ENCODE measurements at regions not wholly inside any gene's neighbourhood (a gene's known extent, or its start where the extent isn't known, plus 50 kb on each side); places are given as distances from the start of the nearest gene placed in this dataset.

DNA sequence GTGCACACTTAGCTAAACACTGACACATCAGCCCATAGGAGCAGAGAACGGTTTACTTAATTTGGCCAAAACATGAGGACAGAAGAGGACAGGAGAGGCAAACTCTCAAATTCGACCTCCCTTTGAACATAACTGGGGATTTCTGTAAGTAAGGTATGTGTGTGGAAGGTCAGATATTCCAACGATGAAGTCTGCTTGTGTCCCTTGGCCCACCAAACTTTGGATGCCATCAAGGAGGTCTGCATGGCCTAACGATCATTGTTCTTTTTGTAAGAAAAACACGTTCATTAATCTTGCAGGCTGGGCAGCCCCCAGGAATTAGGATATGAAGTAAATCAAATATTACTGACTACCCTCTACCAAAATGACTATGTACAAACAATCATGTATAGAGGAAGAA, 908.5 kb upstream of the ATXN7L3B start:
- H3K27me3 ChIP-seq (replicated peaks in 1 of 4; ENCODE audit: control insufficient read depth in 3 of 4, extremely low read depth in 1 of 4, insufficient read depth in 3 of 4, low read length in 3 of 4) = no peaks in the 10 kb centered on the region
- H4K8ac ChIP-seq (ENCODE audit: extremely low read depth, insufficient read depth, low read length) = no peak overlapping the region
- H3K79me1 ChIP-seq (ENCODE audit: low read depth, low read length) = no peaks in the 10 kb centered on the region
- FAIRE-seq (no peak), DNase-seq (ENCODE audit: low read depth in 1 of 2, low spot score in 2 of 2) (no peak)
- H2AK5ac ChIP-seq (ENCODE audit: low read depth, low read length) = no peak overlapping the region
- no peaks in the 10 kb centered on the region for H3K36me3 ChIP-seq (ENCODE audit: control insufficient read depth in 2 of 4, insufficient read depth in 4 of 4, low read length in 3 of 4)
- no peak overlapping the region for H4K91ac ChIP-seq (replicated peaks; ENCODE audit: insufficient read length, low read length)
- H4K5ac ChIP-seq (ENCODE audit: insufficient read length, low read depth, low read length) = no peak overlapping the region
- no peak overlapping the region for H3K23ac ChIP-seq (ENCODE audit: insufficient read length)
- H3K56ac ChIP-seq (replicated peaks; ENCODE audit: insufficient read length, low read depth, low read length) = no peak overlapping the region
- ChIA-PET CTCF (ENCODE audit: partially characterized antibody) (interaction anchor here (0.7 kb wide), 1 partner anchor 32 kb away, joined by 4 read pairs; no protein-coding TSS in a partner anchor), POLR2A (ENCODE audit: partially characterized antibody) (no interaction called here)
- peaks cover 0 to 8% (median 5%) of the 10 kb centered on the region in 4 experiments; a peak in 4 of 7 replicates for H3K4me1 ChIP-seq (replicated peaks in 1 of 4; ENCODE audit: control insufficient read depth in 3 of 4, insufficient read depth in 4 of 4, low read length in 3 of 4)
- no peak overlapping the region for H2BK120ac ChIP-seq (replicated peaks; ENCODE audit: low read depth, low read length)
- no peaks in the 10 kb centered on the region for H4K20me1 ChIP-seq (replicated peaks in 1 of 2; ENCODE audit: control insufficient read depth in 1 of 2, insufficient read depth in 2 of 2, low read length in 2 of 2)
- H3K23me2 ChIP-seq (ENCODE audit: low read depth, low read length) = no peaks in the 10 kb centered on the region
- TF ChIP-seq RXRA (IDR thresholded peaks at IDR 0.05; ENCODE audit: insufficient read depth, low read depth, low read length) = no peak
- H3K14ac ChIP-seq (ENCODE audit: insufficient read length) = no peak overlapping the region
- H3K18ac ChIP-seq (ENCODE audit: extremely low read depth, low read length) = no peak overlapping the region
- H3K9me3 ChIP-seq (ENCODE audit: insufficient read depth in 2 of 2, low read depth in 1 of 2, low read length in 1 of 2) = no peaks in the 10 kb centered on the region
- H3K27ac ChIP-seq (ENCODE audit: low read depth, low read length) = no peak overlapping the region
- 82% methylated on average over 5 of the region's 5 CpGs; no CpG with 5 or more reads in 1 of the 2 experiments for WGBS, 2 experiments (ENCODE audit: extremely low coverage in 1 of 2, insufficient coverage in 1 of 2, insufficient read length in 1 of 2, insufficient replicate concordance in 2 of 2, low coverage in 1 of 2, low lambda C conversion rate in 2 of 2, missing lambda C conversion rate in 1 of 2)
- H2BK5ac ChIP-seq (ENCODE audit: low read depth, low read length) = no peak overlapping the region
- H2AFZ ChIP-seq (ENCODE audit: low read length) = 0 out of 2 replicates have a peak overlapping the region, but pooled peaks have one; percentile 19
- no peak overlapping the region for H3K9ac ChIP-seq (replicated peaks in 1 of 4; ENCODE audit: extremely low read depth in 1 of 4, low read depth in 3 of 4, low read length in 3 of 4)
- no peak overlapping the region for H3K4ac ChIP-seq (replicated peaks; ENCODE audit: insufficient read length, low read depth, low read length)
- no peaks in the 10 kb centered on the region for H3K79me2 ChIP-seq (ENCODE audit: control insufficient read depth in 1 of 2, insufficient read depth in 2 of 2, low read length in 2 of 2)
- H3K4me3 ChIP-seq (ENCODE audit: extremely low read depth in 1 of 4, insufficient read depth in 2 of 4, low read depth in 3 of 4, low read length in 4 of 4) = no peak overlapping the region
- H2BK15ac ChIP-seq (ENCODE audit: low read length) = no peak overlapping the region
- no peak overlapping the region for H2BK20ac ChIP-seq (ENCODE audit: low read length)
- H3K4me2 ChIP-seq (ENCODE audit: insufficient read depth in 1 of 2, low read depth in 2 of 2, low read length in 2 of 2) = no peak overlapping the region
- 0 out of 2 replicates have a peak overlapping the region, but pooled peaks have one; percentile 72 for H2BK12ac ChIP-seq (ENCODE audit: low read depth, low read length)

All from H1 (cell line).